Endothelial cell of umbilical vein (primary cell): ENCODE measurements at regions not wholly inside any gene's neighbourhood (a gene's known extent, or its start where the extent isn't known, plus 50 kb on each side); places are given as distances from the start of the nearest gene placed in this dataset.

ENCODE experiments used
- BruUV-seq: library from RNA; stranded (reverse); fragments of 400-500 nt; replicated peaks from 2 replicates; lab custom pipeline; 2021; lab: Mats Ljungman, UMichigan
- CTCF ChIA-PET: fragments of 300-600, 350-600 bp; sonication (Branson Sonifier 250); formaldehyde crosslinking; loops from one replicate; lab custom pipeline; 2021; ENCODE audit warnings: antibody characterized with exemption, inconsistent platforms; lab: Charles Lee
- POLR2A ChIA-PET: fragments of 300-600, 350-600 bp; sonication (Branson Sonifier 250); formaldehyde crosslinking; loops from one replicate; lab custom pipeline; 2021; ENCODE audit warnings: antibody characterized with exemption, inconsistent platforms; lab: Charles Lee
- DNase-seq: peaks from one replicate; pipeline ENCODE4 v3.0.0-alpha.2; 2011; ENCODE audit warnings: low read depth, low spot score
- FAIRE-seq: peaks from 2 replicates; lab custom pipeline; 2011; peaks lifted over from hg19 to GRCh38; lab: Jason Lieb, UNC
- H2AFZ ChIP-seq: 2 replicates; pipeline ENCODE4 v1.6.0; 2012; ENCODE audit warnings: low read depth, low read length, control low read depth, inconsistent platforms
- H3K27ac ChIP-seq: 2 replicates; pipeline ENCODE4 v1.5.1; 2011; ENCODE audit warnings: low read depth, mild to moderate bottlenecking, control low read depth, low read length, moderate library complexity; ENCODE audit not compliant: insufficient read depth
- H3K27me3 ChIP-seq, 2 experiments: 2 replicates each; pipeline versions ENCODE4 v1.6.0 to v1.6.1; 2011; ENCODE audit warnings: low read length in 2 of 2, mixed read lengths in 1 of 2; ENCODE audit not compliant: control insufficient read depth in 2 of 2, insufficient read depth in 2 of 2
- H3K36me3 ChIP-seq, 2 experiments: 2 replicates in 1 of 2; 3 replicates in 1 of 2; pipeline ENCODE4 v1.5.1; 2011; ENCODE audit warnings: low read length in 2 of 2, mild to moderate bottlenecking in 1 of 2, moderate library complexity in 1 of 2; ENCODE audit not compliant: control insufficient read depth in 2 of 2, insufficient read depth in 2 of 2; ENCODE audit errors: extremely low read depth in 1 of 2
- H3K4me1 ChIP-seq: 3 replicates; pipeline ENCODE4 v1.5.1; 2011; ENCODE audit warnings: mild to moderate bottlenecking, low read length; ENCODE audit not compliant: control insufficient read depth, insufficient read depth; ENCODE audit errors: extremely low read depth
- H3K4me2 ChIP-seq: 2 replicates; pipeline ENCODE4 v1.6.1; 2011; ENCODE audit warnings: low read length, control low read depth, mixed read lengths; ENCODE audit not compliant: insufficient read depth
- H3K4me3 ChIP-seq, 3 experiments: fragments of 200-600 bp in 1 of 3; sonication (generic), shearing (Covaris generic) in 1 of 3; replicated peaks in 1 of 3; 2 replicates each; pipeline ENCODE4 v1.5.1; 2011 to 2016; ENCODE audit warnings: control low read depth in 3 of 3, low read length in 3 of 3, mild to moderate bottlenecking in 2 of 3, inconsistent platforms in 1 of 3, low read depth in 1 of 3, moderate library complexity in 1 of 3; ENCODE audit not compliant: insufficient read depth in 1 of 3
- H3K79me2 ChIP-seq: 2 replicates; pipeline ENCODE4 v1.6.0; 2012; ENCODE audit warnings: low read length, inconsistent platforms; ENCODE audit not compliant: control insufficient read depth, insufficient read depth
- H3K9ac ChIP-seq: replicated peaks from 2 replicates; pipeline ENCODE3; 2011; ENCODE audit warnings: low read length, control low read depth; ENCODE audit not compliant: insufficient read depth; ENCODE audit errors: extremely low read depth
- H3K9me1 ChIP-seq: replicated peaks from 3 replicates; pipeline ENCODE4 v1.6.0; 2011; ENCODE audit warnings: mild to moderate bottlenecking, low read length; ENCODE audit not compliant: control insufficient read depth, insufficient read depth; ENCODE audit errors: extremely low read depth
- H3K9me3 ChIP-seq: replicated peaks from 2 replicates; pipeline ENCODE4 v1.5.1; 2012; ENCODE audit warnings: low read length, inconsistent platforms; ENCODE audit not compliant: control insufficient read depth, insufficient read depth
- H4K20me1 ChIP-seq: replicated peaks from 2 replicates; pipeline ENCODE3; 2011; ENCODE audit warnings: mild to moderate bottlenecking, low read length; ENCODE audit not compliant: control insufficient read depth, insufficient read depth; ENCODE audit errors: extremely low read depth
- CTCF ChIP-seq, 2 donors: IDR thresholded peaks; 1 replicate in 1 of 2; 2 replicates in 1 of 2; pipeline ENCODE4 v1.5.1; 2011; ENCODE audit warnings: low read length in 2 of 2, mild to moderate bottlenecking in 2 of 2, moderate library complexity in 2 of 2, control low read depth in 1 of 2, inconsistent platforms in 1 of 2, low read depth in 1 of 2; ENCODE audit not compliant: insufficient read depth in 1 of 2; ENCODE audit errors: extremely low read depth in 1 of 2
- EZH2 ChIP-seq: IDR thresholded peaks from 2 replicates; pipeline ENCODE4 v1.6.1; 2012; ENCODE audit warnings: borderline replicate concordance, low read depth, mild to moderate bottlenecking, moderate library complexity, low read length, inconsistent platforms; ENCODE audit not compliant: severe bottlenecking
- FOS ChIP-seq: IDR thresholded peaks from 2 replicates; pipeline ENCODE4 v1.6.1; 2011; ENCODE audit warnings: mild to moderate bottlenecking, low read length, moderate library complexity, borderline replicate concordance; ENCODE audit not compliant: insufficient read depth
- GATA2 ChIP-seq: IDR thresholded peaks from 2 replicates; pipeline ENCODE4 v1.7.0; 2011; ENCODE audit warnings: low read depth, mild to moderate bottlenecking, moderate library complexity, mixed read lengths, low read length; ENCODE audit not compliant: insufficient read length, insufficient read depth
- JUN ChIP-seq: IDR thresholded peaks from 2 replicates; pipeline ENCODE4 v1.6.1; 2011; ENCODE audit warnings: borderline replicate concordance, low read depth; ENCODE audit not compliant: insufficient read length, insufficient read depth
- MYC ChIP-seq: IDR thresholded peaks from one replicate; pipeline ENCODE4 v1.6.1; 2011; ENCODE audit warnings: mild to moderate bottlenecking, low read depth, low read length
- POLR2A ChIP-seq: IDR thresholded peaks from 2 replicates; pipeline ENCODE4 v1.6.1; 2012; ENCODE audit warnings: low read depth, mild to moderate bottlenecking, control low read depth, low read length
- POLR2AphosphoS5 ChIP-seq: IDR thresholded peaks from 2 replicates; pipeline ENCODE4 v1.6.1; 2012; ENCODE audit warnings: low read depth, mild to moderate bottlenecking, control low read depth, low read length, moderate library complexity; ENCODE audit not compliant: insufficient read depth
- dilution Hi-C: fragments of 300-500 bp; cut with MboI; formaldehyde crosslinking; loops from one replicate; pipeline ENCODE4 v1.15.0; 2019; ENCODE audit warnings: low sequenced_read_pairs; ENCODE audit not compliant: extremely low pct_ligation_motif_present
- intact Hi-C: fragments of 100-400 bp; cut with micrococcal nuclease; formaldehyde crosslinking; loops from one replicate; pipeline ENCODE4 v1.10.0; 2022
- TF ChIP-seq, protein P1 (sequence below): IDR thresholded peaks from 2 replicates; pipeline ENCODE4 v1.6.1; 2011; ENCODE audit not compliant: insufficient read depth, insufficient read length

GRCh38 chr2:19677825-19678518 is 223.8 kb downstream of the TTC32 start:
- no peaks in the 10 kb centered on the region for H3K79me2 ChIP-seq
- no peaks in the 10 kb centered on the region for H3K36me3 ChIP-seq
- DNase-seq (no peak), FAIRE-seq (no peak)
- POLR2A ChIA-PET = no interaction called here
- H3K4me3 ChIP-seq = no peak overlapping the region
- no peaks in the 10 kb centered on the region for H3K9me1 ChIP-seq
- no peak overlapping the region for H3K27ac ChIP-seq
- no peaks in the 10 kb centered on the region for H3K27me3 ChIP-seq
- CTCF ChIA-PET = no interaction called here
- dilution Hi-C loops = no loop called here
- no peak overlapping the region for H2AFZ ChIP-seq
- no peak overlapping the region for H3K4me2 ChIP-seq
- H3K9ac ChIP-seq = no peak overlapping the region
- intact Hi-C loops = no loop called here
- no peaks in the 10 kb centered on the region for H3K4me1 ChIP-seq
- H4K20me1 ChIP-seq = no peaks in the 10 kb centered on the region
- BruUV-seq = no TSS peak
- TF ChIP-seq GATA2 = no peak
- TF ChIP-seq CTCF (IDR thresholded peaks at IDR 0.05; ENCODE audit: extremely low read depth in 1 of 2, insufficient read depth in 1 of 2, low read depth in 1 of 2, low read length in 2 of 2) = no peak
- no peak for TF ChIP-seq POLR2A
- no peak for TF ChIP-seq POLR2AphosphoS5
- TF ChIP-seq, protein P1, sequence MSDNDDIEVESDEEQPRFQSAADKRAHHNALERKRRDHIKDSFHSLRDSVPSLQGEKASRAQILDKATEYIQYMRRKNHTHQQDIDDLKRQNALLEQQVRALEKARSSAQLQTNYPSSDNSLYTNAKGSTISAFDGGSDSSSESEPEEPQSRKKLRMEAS = no peak
- TF ChIP-seq JUN = no peak
- no peak for TF ChIP-seq FOS
- no peak for TF ChIP-seq EZH2
- no peak for TF ChIP-seq MYC
- H3K9me3 ChIP-seq = no peaks in the 10 kb centered on the region
